GM18907 (cell line): ENCODE measurements at regions not wholly inside any gene's neighbourhood (a gene's known extent, or its start where the extent isn't known, plus 50 kb on each side); places are given as distances from the start of the nearest gene placed in this dataset.
A peak's percentile ranks its signal among the peaks of the same experiment; 100 is the strongest.
"Not testable (repeated sequence)": the region's sequence is repeated elsewhere in the genome, so short reads cannot be mapped to it uniquely, and the experiment has no call there.

Source experiments
- ATAC-seq: cut with Tn5 transposase; IDR thresholded peaks from one replicate; pipeline ENCODE4 v1.9.1; 2021; ENCODE audit warnings: mild to moderate bottlenecking, moderate library complexity; ENCODE audit not compliant: unreplicated experiment

DNA sequence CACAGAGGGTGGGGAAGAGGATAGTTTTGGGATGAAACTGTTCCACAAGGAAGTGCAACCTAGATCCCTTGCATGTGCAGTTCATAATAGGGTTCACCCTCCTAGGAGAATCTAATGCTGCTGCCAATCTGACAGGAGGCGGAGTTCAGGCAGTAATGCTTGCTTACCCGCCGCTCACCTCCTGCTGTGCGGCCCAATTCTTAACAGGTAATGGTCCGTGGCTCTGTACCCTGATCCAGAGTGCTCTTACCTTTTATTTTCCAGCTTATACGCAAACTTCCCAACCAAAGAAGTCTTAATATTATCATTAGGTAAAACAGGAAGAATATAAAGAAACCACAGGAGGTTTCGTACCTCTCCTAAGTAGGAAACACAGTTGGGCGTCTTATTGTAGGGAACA, 82.7 kb upstream of the CD302 start:
- ATAC-seq = no peak

DNA sequence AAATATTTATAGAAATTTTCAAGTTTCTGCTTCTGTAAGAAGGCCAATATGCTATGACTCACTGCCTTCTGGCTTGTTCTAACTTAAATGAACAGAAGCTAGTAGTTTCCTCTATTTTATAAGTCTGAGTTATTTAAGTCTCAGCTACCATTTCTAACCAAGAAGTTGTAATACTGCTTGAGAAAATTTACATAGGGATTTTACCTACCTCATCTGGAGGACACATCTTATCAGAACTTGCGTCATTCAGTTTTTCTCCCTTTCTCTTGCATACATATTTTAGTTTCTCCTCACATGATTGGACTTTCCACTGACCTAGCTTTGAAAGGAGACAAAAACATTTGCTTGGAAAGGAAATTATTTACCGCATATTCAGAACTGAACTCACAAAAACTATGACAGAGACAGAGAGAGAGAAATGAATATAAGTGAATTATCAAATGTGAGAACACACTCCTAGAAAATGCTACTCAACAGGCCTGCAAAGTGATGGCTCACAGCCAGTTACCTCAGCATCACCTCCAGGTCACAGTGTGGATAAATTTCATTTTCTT, 81.1 kb upstream of the CD302 start:
- peak; percentile 71 for ATAC-seq

DNA sequence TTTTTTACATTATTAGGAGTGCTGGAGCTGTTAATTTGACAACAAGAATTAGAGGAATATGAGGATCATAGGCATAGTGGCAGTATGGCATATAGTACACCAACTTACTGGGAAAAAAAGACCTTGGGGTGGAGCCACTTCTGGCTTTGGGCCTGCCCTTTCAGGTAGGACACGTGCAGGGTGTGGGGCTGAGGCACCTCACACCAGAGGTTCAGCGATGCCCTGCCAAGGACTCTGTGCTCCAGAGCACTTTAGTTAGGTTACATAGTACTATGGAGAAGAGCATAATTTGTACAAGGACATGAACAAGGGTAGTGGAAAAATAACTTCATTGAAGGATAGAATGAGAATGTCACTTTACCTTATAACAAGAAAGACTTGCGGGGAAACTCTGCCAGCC, 77.1 kb upstream of the CD302 start:
- ATAC-seq = no peak

DNA sequence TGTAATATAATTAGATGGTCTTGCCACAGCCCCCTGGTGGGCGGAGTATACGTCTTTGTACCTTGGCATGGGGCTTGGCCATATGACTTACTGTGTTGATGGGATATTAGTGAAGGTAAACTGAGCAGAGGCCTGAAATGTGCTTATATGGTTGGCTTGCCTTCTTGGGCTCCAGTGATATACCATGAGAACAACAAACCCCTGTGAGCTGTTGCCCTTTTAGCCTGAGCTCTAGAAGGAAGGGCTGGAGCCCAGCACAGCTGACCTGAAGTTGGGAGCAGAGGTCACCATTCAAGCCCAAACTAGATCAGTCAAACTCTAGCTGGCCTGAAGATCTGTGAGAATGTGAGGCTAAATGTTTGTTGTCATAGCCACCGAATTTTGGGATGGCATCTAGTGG, 75.2 kb upstream of the CD302 start:
- ATAC-seq = no peak

DNA sequence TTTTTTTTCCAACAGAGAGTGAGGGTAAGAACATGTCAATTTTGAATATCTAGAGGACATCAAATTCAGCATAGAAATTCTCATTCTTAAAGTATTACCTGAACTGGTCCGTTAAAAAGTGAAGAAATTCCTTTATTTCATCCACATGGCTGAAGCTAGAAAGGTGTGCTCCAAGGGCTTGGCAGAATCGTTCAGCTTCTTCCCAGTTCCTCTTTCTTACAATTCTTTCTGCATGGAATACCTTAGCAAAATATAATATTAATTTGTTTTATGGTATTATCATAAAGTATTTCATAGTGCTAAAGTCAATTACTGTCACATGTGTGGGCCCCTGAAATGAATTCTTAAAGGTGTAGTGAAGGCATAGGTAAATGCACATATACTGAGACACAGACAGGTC, 74.3 kb upstream of the CD302 start:
- no peak for ATAC-seq

DNA sequence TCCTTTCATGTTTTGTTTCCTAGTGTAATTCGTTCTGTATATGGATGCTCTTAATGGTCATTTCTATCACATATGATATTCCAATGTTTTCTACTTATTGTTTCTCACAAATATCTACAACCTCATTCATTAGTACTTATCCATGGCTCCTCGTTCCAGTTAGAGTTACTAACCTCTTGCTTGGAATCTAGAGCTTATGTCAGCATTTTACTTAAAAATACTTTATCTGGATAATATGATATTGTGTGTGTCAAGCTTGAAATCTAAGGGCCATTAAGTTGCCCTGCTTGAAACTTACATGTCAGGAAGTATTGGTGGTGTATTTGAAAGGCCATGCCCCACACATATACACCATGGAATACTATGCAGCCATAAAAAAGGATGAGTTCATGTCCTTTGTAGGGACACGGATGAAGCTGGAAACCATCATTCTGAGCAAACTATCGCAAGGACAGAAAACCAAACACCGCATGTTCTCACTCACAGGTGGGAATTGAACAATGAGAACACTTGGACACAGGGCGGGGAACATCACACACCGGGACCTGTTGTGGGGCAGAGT, 70.7 kb upstream of the CD302 start:
- not testable (repeated sequence) for ATAC-seq

DNA sequence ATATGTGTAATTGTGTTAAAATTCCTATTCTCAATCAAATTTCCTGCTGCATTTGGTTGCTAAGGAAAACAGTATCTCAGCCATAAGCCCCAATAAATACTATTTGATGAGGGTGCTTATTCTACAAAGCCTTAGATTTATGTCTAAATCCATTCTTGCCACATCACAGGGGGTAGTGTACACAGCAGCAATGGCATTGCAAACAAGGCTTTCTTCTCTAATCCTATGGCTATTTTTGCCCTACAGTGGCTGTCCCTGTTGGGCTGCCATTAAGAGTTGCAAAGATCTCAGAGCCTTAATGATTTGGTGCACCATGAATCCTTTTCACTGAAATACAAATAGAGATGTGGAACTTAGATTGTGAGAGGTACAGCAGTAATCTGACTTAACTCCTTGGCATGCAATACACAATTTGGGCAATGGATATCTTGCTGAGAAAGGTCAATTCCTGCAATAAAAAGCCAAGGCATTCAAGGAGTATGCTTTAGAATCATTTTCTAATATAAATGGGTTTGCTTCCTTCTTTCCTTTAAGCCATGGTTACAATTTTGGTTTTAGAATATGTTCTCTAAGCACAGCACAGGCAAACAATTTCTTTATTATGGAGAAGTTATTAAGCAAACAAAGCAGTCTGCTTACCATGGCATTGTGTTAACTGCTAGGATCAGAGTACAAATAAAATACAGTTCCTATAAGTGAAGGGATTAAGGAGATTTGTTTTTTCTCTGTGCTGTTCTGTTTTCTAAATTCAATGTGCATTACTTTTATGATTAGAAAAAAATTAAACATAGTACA, 69.8 kb upstream of the CD302 start:
- ATAC-seq = no peak

DNA sequence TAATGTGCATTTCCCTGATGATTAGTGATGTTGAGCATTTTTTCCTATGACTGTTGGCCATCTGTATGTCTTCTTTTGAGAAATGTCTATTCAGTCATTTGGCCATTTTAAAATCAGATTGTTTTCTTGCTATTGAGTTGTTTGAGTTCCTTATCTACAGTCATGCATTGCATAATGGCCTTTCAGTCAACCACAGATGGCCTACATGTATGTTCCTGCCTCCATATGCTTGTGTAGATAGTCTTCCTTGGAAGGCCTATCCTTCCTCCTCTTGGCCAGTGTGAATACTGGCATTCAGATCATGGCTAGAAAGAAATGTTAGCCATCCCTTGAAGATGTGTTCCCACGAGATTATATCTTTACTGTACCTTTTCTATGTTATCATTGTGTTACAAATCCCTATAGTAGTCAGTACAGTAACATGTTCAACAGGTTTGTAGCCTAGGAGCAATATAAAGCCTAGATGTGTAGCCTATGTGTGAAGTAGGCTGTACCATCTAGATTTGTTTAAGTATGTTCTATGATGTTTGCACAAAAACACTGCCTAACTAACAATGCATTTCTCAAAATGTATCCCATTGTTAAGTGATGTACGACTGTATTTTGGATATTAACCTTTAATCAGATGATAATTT, 65.6 kb upstream of the CD302 start:
- no peak for ATAC-seq

DNA sequence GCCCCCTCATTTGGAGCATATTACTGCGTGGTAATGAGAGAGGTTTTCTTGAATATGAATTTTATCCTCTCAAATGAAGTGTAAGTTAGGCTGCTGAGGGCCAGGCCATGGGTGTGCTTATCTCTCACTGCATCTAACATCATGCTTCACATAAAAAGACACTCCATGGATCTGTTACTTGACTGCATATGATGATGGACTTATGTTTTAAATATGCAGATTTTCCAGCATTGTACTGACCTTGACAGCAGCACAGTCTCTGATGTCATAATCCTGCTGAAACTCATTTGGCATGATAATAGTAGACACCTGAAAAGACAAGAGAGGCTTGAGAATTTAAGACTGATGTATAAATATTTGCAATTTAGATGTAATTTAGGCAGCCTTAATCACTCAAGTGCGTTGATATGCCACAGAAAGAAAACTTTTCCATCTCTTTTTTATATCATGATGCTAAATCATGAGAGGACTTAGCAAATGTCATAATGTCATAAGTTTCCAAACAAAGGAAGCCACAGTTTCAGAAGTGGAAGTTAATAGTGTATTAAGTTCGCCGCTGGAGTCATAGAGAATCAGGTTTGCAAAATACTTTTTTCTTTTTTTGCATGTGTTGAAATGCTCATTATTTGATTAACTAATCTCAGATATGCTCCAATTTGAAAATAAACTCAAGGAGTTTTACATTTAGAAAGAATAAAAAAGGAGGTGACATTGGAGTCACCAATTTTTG, 62.7 kb upstream of the CD302 start:
- ATAC-seq = no peak

DNA sequence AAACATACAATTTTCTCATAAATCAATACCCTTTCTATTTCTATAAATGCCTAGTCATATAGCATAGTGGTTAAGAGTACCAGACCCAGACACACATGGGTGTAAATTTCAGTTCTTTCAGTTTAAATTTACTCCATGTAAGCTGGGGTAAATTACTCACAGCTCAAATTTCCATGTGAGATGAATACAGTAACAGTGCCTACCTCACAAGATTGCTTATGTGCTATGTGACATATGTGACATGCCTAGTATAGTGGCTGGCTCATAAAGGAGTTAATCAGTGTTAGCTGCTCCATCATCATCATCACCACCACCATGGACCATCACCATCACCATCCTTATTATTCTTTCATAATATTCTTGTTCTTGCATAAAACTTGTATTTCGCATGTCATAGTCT, 61.6 kb upstream of the CD302 start:
- no peak for ATAC-seq

DNA sequence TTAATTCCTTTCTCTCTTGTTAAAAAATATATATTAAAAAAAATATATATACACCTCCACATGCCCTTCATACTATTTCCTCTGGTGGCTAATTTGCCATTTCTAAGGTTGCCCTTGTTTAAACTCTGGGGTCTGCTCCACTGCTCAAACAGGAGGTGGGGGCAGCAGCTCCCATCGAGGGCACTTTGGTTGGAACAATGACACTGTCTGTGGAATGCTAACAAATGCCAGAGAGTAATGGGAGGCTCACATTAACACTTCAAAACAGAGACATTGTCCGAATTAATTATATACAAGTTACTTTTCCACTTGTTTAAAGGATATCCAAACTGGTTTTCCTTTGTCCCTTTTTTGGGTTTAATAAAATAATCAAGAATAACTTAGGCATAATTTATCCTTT, 58.8 kb upstream of the CD302 start:
- no peak for ATAC-seq

DNA sequence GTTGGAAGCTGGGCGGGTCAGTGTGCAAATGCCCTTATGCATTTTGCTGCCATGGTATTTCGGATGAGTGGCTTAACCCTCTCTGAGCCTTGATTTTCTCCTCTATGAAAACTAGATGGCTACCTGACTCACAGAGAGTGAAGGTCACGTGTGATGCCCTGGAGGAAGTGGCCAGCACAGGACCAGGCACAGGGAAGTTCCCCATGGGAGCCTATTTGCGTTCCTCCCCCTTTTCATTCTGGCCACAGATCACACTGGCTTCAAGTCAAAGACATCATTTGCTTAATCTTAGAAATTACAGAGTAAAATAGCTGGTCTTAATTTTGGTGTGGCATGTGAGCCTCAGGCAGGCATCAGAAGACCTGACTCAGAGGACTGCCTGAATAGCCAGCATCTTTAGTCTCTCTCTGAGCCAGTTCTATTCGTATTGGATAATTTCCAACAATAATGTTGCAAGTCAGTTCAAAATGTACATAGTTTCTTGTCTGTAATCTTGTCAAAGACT, 57.6 kb upstream of the CD302 start:
- ATAC-seq = no peak

DNA sequence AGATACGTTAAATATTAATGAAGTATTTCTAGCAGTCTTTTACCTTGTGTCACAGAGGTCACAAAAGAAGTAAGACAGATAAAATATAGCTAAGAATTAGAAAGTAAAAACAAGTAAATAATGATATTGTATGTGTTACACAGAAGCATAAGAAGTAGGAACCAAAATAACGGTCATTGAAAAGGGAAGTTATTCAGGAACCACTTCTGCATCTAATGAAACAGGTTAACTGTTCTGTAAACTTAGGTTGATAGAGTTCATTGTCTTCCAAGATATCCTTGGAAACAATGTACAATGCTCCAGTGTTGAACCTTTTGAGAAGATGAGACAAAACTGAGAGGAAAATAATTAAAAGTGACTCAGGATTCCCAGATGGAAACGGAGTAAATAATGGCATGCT, 57.1 kb upstream of the CD302 start:
- ATAC-seq = no peak

DNA sequence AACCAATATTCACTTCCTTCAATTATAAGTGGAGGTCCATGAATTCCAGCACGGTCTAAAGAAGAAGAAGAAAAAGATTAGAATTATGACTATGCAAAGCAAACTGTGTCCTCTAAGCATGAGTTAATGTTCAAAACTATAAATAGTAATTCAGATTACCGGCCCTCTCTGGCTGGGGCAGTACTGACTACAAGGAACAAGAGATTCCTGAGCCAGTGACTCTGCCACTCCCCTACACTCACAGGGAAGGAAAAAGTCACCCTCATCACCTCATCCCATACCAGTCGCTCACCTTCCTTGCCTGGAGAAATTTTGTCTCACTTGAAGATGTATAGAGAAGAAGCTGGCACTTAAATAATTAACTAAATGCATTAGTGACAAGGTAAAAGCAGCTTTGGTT, 56.5 kb upstream of the CD302 start:
- no peak for ATAC-seq

DNA sequence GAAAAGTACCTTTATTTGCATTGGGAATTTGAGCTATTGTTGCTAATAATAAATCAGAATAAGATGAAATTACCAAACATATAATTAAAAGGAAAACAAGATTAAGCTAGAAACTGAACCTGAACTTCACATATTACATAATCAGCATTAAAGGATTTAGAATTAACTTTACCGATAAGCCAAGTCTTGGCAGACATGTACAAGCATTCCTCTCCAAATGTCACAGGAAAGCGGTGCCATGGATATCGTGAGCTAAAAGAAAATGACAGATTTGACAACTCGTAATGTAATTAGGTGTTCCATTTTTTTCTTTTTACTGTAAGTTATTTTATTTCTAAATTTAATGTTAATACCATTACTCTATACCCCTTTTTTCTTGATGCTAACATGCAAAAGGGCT, 55.1 kb upstream of the CD302 start:
- ATAC-seq = no peak

DNA sequence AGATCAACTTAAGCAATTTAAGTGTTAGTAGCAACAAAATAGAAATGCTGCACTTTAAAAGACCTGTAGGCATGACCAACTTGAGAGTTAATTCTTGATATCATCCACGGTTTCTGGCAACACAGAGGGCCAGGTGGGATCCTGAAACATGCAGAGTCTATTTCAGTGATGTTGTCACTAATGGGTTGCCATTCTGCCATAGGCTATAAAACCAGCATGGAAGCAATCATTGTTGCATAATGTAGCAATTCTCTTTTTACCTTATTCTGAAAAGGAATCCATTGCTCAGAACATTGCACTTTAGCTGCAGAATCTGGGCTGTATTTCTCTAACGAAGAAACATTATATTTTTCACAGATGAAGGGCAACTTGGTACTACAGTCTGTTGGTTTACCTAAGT, 53.9 kb upstream of the CD302 start:
- ATAC-seq = no peak

DNA sequence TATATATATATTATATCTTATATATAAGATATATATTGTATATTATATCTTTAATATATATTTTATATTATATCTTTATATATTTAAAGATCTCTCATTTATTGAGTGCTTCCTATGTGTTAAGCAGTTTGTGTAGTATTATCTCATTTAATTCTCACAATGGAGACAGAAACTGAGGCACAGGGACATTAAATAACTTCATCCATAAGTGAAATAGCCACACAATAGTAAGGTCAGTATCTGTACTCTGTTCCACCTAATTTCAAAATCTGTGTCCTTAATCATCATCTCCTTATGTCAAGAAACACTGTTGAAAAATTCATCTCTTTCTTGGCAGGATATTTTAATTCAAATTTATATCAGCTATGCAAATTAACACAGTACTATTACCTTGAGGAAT, 52.8 kb upstream of the CD302 start:
- ATAC-seq = no peak

DNA sequence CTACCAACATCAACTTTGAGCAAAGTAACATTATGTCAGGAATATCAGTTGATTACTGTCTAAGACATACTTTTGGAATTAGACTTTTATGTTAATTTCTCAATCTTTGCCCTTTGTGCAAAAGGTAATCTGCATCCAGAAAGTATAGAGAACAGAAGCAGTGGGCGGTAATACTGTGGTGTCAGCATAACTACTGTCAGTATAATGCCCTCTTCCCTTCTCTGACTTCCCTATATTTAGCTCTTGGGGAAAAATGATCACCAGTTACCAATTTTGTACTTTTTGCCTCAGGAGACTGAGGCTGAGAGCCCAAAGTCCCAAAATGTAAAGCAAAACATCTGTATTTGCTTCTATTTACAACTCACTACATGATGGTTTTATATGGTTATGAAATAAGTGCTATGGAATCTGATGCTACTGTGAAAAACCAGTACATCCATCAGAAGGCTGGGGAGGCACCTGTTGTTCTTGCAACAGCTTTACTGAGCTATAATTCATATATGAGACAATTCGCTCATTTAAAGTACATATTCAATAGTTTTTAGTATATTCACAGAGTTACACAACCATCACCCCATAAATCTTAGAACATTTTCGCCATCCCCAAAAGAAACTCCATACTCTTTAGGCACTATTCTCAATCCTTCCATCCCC, 51.3 kb upstream of the CD302 start:
- no peak for ATAC-seq
